ENCODE measurements at regions not wholly inside any gene's neighbourhood (a gene's known extent, or its start where the extent isn't known, plus 50 kb on each side); places are given as distances from the start of the nearest gene placed in this dataset.

DNA sequence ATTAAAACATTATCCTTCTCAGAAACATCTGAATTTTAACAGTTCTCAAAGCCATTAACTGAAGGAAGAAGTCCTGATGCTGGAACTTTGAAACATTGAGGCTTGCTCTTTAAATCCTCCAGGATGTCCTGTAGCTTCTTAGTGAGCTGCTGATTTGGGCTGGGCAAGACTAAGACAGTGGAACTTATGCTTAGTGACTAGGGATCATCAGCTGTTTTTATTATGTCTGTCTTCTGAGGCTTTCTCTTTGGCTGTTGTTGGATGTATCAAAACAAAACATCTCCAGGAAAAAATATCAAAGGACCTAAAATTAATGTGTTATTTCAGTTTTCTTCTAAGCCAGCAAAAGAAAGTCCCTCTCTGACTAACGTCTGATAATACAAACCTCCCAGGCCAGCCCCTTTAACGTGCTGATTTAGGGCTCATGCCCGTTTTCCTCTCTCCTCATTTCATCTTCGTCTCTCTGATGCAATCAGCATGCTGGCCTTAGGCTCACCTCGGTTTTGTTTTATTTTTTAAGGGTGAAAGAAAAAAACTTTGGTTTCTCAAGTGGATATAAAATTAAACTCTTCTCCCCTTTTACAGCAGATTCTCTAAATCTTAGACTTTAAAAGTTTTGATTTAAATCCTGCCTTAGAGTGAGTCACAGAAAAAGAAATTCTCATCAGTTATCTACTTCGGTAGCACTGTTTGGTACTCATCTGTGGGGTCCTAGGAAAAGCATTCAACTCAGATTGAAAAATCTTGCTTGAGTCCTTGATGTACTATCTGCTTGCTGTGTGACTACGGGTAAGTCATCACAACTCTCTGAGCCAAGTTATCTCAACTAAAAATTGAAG lies 106.2 kb upstream of the CCDC91 start:
- TF ChIP-seq, protein P1, sequence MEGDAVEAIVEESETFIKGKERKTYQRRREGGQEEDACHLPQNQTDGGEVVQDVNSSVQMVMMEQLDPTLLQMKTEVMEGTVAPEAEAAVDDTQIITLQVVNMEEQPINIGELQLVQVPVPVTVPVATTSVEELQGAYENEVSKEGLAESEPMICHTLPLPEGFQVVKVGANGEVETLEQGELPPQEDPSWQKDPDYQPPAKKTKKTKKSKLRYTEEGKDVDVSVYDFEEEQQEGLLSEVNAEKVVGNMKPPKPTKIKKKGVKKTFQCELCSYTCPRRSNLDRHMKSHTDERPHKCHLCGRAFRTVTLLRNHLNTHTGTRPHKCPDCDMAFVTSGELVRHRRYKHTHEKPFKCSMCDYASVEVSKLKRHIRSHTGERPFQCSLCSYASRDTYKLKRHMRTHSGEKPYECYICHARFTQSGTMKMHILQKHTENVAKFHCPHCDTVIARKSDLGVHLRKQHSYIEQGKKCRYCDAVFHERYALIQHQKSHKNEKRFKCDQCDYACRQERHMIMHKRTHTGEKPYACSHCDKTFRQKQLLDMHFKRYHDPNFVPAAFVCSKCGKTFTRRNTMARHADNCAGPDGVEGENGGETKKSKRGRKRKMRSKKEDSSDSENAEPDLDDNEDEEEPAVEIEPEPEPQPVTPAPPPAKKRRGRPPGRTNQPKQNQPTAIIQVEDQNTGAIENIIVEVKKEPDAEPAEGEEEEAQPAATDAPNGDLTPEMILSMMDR (conservative IDR thresholded peaks at IDR 0.05), result no peak
- no peak overlapping the region for H3K27ac ChIP-seq

DNA sequence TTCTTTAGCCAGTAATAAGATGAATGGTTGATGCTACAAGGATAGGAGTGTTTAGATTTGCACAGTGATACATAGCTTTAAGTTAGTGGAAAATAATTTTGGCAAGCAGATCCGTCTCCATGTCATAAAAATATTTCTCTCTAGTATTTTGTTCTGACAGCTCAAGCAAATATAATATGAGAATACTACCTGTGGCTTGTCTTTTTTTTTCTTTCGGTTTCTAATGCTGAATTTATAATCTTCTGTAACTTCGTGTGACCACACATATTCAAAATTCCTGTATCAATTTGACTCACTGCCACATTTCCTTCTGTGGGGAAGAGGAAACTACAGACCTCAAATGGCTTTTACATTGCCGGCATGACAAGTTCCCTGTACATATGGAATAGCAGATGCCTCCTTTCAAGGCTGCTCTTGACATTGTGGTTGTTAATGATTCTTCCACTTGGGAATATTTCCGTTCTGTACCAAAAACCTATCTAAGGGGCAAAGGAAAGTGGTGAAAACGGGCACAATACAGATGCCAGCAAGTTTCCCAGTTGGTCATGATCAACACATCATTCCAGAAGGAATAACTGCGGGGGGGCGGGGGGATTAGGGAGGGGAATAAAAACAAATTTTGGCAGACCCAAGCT lies 103.6 kb upstream of the CCDC91 start:
- TF ChIP-seq, protein P1 (conservative IDR thresholded peaks at IDR 0.05), result no peak
- H3K27ac ChIP-seq, result no peak overlapping the region

DNA sequence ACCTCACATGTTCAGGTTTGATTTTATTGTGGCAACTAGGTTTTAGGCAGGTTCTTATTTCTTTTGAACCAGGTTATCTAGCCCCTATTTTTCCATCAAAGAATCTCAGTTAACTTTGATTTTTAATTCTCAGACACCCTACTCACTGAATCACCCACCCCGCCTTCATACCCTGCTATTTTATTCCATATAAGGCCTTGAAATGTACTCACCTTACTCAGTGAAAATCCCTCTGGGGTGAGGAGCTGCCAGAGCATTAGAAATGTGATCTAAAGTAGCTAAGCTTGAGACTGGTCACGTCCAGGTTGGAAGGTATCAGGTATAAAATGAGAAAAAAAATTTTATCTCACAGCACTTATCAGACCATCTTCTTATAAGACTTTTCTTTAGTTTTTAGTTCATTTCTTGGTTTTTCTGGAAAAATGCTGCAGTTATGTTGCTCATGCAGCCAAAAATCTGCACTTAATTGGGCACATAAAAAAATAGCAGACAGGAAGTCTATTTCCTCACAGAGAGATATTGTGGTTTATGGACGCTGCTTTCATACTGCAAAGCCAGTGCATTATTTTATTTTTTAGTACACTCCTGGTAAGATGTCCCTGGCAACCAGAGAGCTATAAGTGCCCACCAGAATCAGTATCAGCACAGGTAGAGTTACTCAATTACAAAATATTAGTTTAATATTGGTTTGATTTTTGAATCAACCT lies 101.5 kb upstream of the CCDC91 start:
- no peak overlapping the region for H3K27ac ChIP-seq

DNA sequence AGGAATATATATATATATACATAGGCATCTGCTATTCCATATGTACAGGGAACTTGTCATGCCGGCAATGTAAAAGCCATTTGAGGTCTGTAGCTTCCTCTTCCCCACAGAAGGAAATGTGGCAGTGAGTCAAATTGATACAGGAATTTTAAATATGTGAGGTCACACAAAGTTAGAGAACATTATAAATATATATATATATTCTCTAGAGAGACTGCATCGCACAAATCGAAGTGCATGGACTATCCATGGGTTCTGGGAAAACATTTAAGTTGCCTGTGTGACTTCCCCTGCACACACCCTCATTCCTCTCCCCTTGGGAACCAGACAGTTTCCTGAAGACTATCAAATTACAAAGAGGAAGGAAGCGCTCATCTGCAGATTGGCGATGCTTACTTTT lies 100.9 kb upstream of the CCDC91 start:
- TF ChIP-seq, protein P1 (conservative IDR thresholded peaks at IDR 0.05), result no peak
- no peak overlapping the region for H3K27ac ChIP-seq

More for the DNA sequence above, 101.5 kb upstream of the CCDC91 start:
- TF ChIP-seq, protein P1 (conservative IDR thresholded peaks at IDR 0.05), result no peak

DNA sequence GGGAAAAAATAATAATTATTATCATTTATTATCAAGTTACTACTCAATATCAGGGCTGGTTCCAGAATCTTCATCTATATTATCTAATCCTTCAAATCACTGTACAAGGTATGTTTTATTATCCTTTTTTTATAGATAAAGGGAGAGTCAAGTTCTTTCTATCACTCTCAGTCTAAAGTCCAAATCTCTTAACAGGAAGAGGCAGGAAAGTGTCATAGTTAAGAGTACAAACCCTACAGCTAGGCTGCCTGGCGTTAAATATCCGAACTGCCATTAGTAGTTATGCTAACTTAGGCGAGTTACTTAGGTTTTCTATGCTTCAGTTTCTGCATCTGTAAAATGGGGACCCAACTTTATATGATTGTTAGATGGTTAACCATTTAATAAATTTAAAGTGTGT lies 99.4 kb upstream of the CCDC91 start:
- no peak overlapping the region for H3K27ac ChIP-seq
- TF ChIP-seq, protein P1 (conservative IDR thresholded peaks at IDR 0.05), result no peak

DNA sequence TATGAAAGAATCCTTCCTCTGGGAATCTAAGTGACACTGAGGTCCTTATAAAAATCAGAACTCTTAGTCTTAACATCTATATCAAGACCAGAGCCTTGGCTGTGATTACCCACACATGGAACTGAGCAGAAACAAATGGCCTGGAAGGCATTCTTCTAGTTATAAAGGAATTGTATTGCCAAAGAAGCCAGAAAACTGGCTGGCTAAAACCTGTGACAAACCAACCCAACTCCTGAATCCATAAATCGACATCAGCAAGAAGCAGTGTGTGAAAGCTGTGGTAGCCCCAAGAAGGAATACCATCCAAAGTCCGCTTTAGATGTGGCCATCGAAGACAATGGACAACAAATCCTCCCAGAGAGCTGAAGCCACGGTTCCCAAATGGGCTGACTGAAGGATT lies 97.9 kb upstream of the CCDC91 start:
- TF ChIP-seq, protein P1 (conservative IDR thresholded peaks at IDR 0.05), result no peak
- H3K27ac ChIP-seq, result no peak overlapping the region

DNA sequence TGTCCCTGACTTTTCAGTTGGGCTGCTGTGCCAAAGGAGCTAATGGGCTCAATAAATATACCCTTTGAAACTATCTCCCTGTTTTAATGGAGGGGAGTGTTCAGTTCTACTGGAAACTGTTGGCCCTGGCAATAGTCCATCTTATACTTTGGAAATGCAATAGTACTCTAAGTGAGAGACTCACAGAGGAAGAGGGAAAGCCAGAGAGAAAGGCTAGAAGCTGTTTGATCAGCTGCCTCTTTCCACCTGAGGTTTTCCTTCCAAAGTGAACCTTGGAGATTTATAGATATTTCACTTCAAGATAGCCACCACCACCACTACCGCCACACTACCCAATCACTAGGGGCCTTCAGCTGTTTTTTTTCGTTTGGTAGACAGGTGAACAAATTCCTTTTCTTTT lies 93.6 kb upstream of the CCDC91 start:
- TF ChIP-seq, protein P1 (conservative IDR thresholded peaks at IDR 0.05), result no peak
- H3K27ac ChIP-seq, result no peak overlapping the region

Measured in VCaP (cell line).